Neural cell (in vitro differentiated cells): ENCODE measurements at regions not wholly inside any gene's neighbourhood (a gene's known extent, or its start where the extent isn't known, plus 50 kb on each side); places are given as distances from the start of the nearest gene placed in this dataset.

Source experiments
- H2AFZ ChIP-seq: fragments of 200-600, 300-800 bp; sonication (generic), shearing (Covaris generic); 2 replicates; pipeline ENCODE4 v1.6.0; 2014; ENCODE audit warnings: low read depth, mild to moderate bottlenecking, antibody characterized with exemption, low read length, moderate library complexity
- H3F3A ChIP-seq: fragments of 200-600 bp; shearing (Covaris generic); 2 replicates; pipeline ENCODE4 v1.6.1; 2016; ENCODE audit warnings: mild to moderate bottlenecking, moderate library complexity, mixed read lengths, antibody characterized with exemption, low read length; ENCODE audit not compliant: insufficient read depth, poor library complexity, severe bottlenecking
- H3K27ac ChIP-seq: fragments of 200-600, 300-800 bp; sonication (generic), shearing (Covaris generic); 2 replicates; pipeline ENCODE4 v1.5.1; 2014; ENCODE audit warnings: mild to moderate bottlenecking, low read length, moderate library complexity
- H3K27me3 ChIP-seq: fragments of 300-800, 200-600 bp; sonication (generic), shearing (Covaris generic); 2 replicates; pipeline ENCODE4 v1.6.0; 2014; ENCODE audit warnings: mild to moderate bottlenecking, low read depth, low read length, moderate library complexity; ENCODE audit not compliant: insufficient read depth
- H3K36me3 ChIP-seq: fragments of 300-800, 200-600 bp; sonication (generic), shearing (Covaris generic); 2 replicates; pipeline ENCODE4 v1.5.1; 2014; ENCODE audit warnings: mild to moderate bottlenecking, antibody characterized with exemption, low read length, moderate library complexity; ENCODE audit not compliant: insufficient read depth
- H3K4me2 ChIP-seq: fragments of 300-800, 200-600 bp; sonication (generic), shearing (Covaris generic); 2 replicates; pipeline ENCODE4 v1.6.0; 2014; ENCODE audit warnings: mild to moderate bottlenecking, low read length
- H3K4me3 ChIP-seq: fragments of 300-800, 200-600 bp; sonication (generic), shearing (Covaris generic); 2 replicates; pipeline ENCODE4 v1.5.1; 2014; ENCODE audit warnings: mild to moderate bottlenecking, low read length, moderate library complexity
- H3K79me2 ChIP-seq: fragments of 200-600 bp; shearing (Covaris generic); replicated peaks from 2 replicates; pipeline ENCODE4 v1.6.0; 2014; ENCODE audit warnings: mild to moderate bottlenecking, low read length, moderate library complexity; ENCODE audit not compliant: insufficient read depth
- H3K9ac ChIP-seq: fragments of 300-800, 200-600 bp; sonication (generic), shearing (Covaris generic); 2 replicates; pipeline ENCODE4 v1.6.1; 2016; ENCODE audit warnings: mild to moderate bottlenecking, low read length, mixed read lengths
- H3K9me2 ChIP-seq: fragments of 200-600 bp; shearing (Covaris generic); 2 replicates; pipeline ENCODE4 v1.6.1; 2016; ENCODE audit warnings: mild to moderate bottlenecking, low read length, mixed read lengths; ENCODE audit not compliant: insufficient read depth
- H3K9me3 ChIP-seq: fragments of 200-600, 300-800 bp; sonication (generic), shearing (Covaris generic); 2 replicates; pipeline ENCODE4 v1.6.1; 2016; ENCODE audit warnings: mild to moderate bottlenecking, mixed run types, low read length, moderate library complexity, mixed read lengths
- H4K20me1 ChIP-seq: fragments of 200-600 bp; shearing (Covaris generic); 2 replicates; pipeline ENCODE4 v1.6.1; 2016; ENCODE audit warnings: mild to moderate bottlenecking, mixed run types; ENCODE audit not compliant: insufficient read depth
- EP300 ChIP-seq: fragments of 450-650 bp; conservative IDR thresholded peaks from 2 replicates; pipeline ENCODE4 v1.6.1; 2014; ENCODE audit warnings: antibody characterized with exemption, mild to moderate bottlenecking, moderate library complexity; ENCODE audit not compliant: poor library complexity, severe bottlenecking
- EZH2 ChIP-seq: fragments of 200-600, 300-800 bp; shearing (Covaris generic), sonication (generic); IDR thresholded peaks from 2 replicates; pipeline ENCODE4 v1.6.1; 2014; ENCODE audit warnings: antibody characterized with exemption, low read length, borderline replicate concordance, mild to moderate bottlenecking; ENCODE audit not compliant: insufficient read depth, poor library complexity, severe bottlenecking
- MXI1 ChIP-seq: fragments of 450-650 bp; conservative IDR thresholded peaks from 2 replicates; pipeline ENCODE4 v1.6.1; 2014; ENCODE audit warnings: antibody characterized with exemption, mild to moderate bottlenecking; ENCODE audit not compliant: poor library complexity, severe bottlenecking
- POLR2AphosphoS5 ChIP-seq: IDR thresholded peaks from 2 replicates; pipeline ENCODE4 v1.6.1; 2012
- RAD21 ChIP-seq: fragments of 450-650 bp; conservative IDR thresholded peaks from 2 replicates; pipeline ENCODE4 v1.6.1; 2014; ENCODE audit warnings: antibody characterized with exemption, mild to moderate bottlenecking, moderate library complexity
- SMC3 ChIP-seq: fragments of 450-650 bp; conservative IDR thresholded peaks from 2 replicates; pipeline ENCODE4 v1.6.1; 2014; ENCODE audit warnings: antibody characterized with exemption, mild to moderate bottlenecking, moderate library complexity; ENCODE audit not compliant: poor library complexity
- TAF1 ChIP-seq: IDR thresholded peaks from 2 replicates; pipeline ENCODE4 v1.6.1; 2012; ENCODE audit warnings: low read depth
- TF ChIP-seq, protein P1 (sequence below): fragments of 450-650 bp; IDR thresholded peaks from 2 replicates; pipeline ENCODE4 v1.5.1; 2014; ENCODE audit warnings: antibody characterized with exemption, mild to moderate bottlenecking, moderate library complexity; ENCODE audit not compliant: poor library complexity, severe bottlenecking
- TF ChIP-seq, protein P2 (sequence below): IDR thresholded peaks from 2 replicates; pipeline ENCODE4 v1.6.1; 2012; ENCODE audit warnings: borderline replicate concordance

DNA sequence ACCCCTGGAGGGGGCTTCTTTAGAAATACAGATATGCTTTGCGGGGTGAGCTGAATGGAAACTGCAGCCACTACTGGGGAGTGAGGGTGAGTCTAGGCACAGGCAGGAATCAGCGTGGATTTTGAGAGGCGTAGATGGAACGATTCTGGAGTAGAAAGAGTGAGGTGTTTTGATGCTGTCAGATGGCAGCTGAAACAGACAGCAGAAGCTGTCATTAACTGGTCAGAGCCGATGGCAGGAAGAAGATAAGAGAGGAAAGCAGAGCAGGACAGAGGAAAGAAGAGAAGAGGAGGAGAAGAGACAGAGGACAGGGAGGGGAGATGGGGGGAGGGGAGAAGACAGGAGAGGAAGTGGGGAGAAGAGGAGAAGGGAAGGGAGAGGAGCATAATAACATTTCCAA lies 138.5 kb downstream of the LRIG2 start:
- Histone ChIP-seq H3K27me3 (no peaks in the 10 kb centered on the region), H3K36me3 (no peaks in the 10 kb centered on the region), H3K9me2 (no peaks in the 10 kb centered on the region), H3K9me3 (peaks cover 4% of the 10 kb centered on the region), H2AFZ (no peak overlapping the region), H3K4me3 (no peak overlapping the region), H4K20me1 (no peaks in the 10 kb centered on the region), H3K9ac (no peak overlapping the region), H3K27ac (no peak overlapping the region), H3F3A (no peaks in the 10 kb centered on the region), H3K4me2 (no peak overlapping the region), H3K79me2 (no peaks in the 10 kb centered on the region)
- TF ChIP-seq, protein P1, sequence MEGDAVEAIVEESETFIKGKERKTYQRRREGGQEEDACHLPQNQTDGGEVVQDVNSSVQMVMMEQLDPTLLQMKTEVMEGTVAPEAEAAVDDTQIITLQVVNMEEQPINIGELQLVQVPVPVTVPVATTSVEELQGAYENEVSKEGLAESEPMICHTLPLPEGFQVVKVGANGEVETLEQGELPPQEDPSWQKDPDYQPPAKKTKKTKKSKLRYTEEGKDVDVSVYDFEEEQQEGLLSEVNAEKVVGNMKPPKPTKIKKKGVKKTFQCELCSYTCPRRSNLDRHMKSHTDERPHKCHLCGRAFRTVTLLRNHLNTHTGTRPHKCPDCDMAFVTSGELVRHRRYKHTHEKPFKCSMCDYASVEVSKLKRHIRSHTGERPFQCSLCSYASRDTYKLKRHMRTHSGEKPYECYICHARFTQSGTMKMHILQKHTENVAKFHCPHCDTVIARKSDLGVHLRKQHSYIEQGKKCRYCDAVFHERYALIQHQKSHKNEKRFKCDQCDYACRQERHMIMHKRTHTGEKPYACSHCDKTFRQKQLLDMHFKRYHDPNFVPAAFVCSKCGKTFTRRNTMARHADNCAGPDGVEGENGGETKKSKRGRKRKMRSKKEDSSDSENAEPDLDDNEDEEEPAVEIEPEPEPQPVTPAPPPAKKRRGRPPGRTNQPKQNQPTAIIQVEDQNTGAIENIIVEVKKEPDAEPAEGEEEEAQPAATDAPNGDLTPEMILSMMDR: no peak
- TF ChIP-seq RAD21: no peak
- TF ChIP-seq EP300: no peak
- TF ChIP-seq POLR2AphosphoS5: no peak
- no peak for TF ChIP-seq EZH2
- no peak for TF ChIP-seq SMC3
- TF ChIP-seq, protein P2, sequence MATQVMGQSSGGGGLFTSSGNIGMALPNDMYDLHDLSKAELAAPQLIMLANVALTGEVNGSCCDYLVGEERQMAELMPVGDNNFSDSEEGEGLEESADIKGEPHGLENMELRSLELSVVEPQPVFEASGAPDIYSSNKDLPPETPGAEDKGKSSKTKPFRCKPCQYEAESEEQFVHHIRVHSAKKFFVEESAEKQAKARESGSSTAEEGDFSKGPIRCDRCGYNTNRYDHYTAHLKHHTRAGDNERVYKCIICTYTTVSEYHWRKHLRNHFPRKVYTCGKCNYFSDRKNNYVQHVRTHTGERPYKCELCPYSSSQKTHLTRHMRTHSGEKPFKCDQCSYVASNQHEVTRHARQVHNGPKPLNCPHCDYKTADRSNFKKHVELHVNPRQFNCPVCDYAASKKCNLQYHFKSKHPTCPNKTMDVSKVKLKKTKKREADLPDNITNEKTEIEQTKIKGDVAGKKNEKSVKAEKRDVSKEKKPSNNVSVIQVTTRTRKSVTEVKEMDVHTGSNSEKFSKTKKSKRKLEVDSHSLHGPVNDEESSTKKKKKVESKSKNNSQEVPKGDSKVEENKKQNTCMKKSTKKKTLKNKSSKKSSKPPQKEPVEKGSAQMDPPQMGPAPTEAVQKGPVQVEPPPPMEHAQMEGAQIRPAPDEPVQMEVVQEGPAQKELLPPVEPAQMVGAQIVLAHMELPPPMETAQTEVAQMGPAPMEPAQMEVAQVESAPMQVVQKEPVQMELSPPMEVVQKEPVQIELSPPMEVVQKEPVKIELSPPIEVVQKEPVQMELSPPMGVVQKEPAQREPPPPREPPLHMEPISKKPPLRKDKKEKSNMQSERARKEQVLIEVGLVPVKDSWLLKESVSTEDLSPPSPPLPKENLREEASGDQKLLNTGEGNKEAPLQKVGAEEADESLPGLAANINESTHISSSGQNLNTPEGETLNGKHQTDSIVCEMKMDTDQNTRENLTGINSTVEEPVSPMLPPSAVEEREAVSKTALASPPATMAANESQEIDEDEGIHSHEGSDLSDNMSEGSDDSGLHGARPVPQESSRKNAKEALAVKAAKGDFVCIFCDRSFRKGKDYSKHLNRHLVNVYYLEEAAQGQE: no peak
- no peak for TF ChIP-seq MXI1
- no peak for TF ChIP-seq TAF1

DNA sequence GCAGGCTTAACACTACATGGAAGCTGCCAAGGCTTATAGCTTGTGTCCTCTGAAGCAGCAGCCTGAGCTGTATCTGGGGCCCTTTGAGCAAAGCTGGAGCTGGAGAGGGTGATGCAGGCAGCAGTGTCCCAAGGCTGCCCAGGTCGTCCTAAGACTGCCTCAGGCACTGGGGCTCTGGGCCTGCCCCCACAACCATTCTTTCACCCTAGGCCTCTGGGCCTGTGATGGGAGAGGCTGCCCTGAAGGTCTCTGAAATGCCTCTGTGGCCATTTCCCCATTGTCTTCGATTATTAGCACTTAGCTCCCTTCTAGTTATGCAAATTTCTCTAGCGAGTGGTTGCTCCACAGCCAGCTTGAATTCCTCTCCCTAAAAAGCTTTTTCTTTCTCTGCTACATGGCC lies 142.0 kb downstream of the LRIG2 start:
- Histone ChIP-seq H3K4me2 (no peak overlapping the region), H3K9me3 (peaks cover 4% of the 10 kb centered on the region), H4K20me1 (no peaks in the 10 kb centered on the region), H3K36me3 (no peaks in the 10 kb centered on the region), H3K9me2 (no peaks in the 10 kb centered on the region), H3K9ac (no peak overlapping the region), H3K27ac (no peak overlapping the region), H3F3A (no peaks in the 10 kb centered on the region), H3K79me2 (no peaks in the 10 kb centered on the region), H3K4me3 (no peak overlapping the region), H3K27me3 (no peaks in the 10 kb centered on the region), H2AFZ (no peak overlapping the region)
- TF ChIP-seq EP300: no peak
- TF ChIP-seq, protein P1: no peak
- no peak for TF ChIP-seq POLR2AphosphoS5
- TF ChIP-seq MXI1: no peak
- TF ChIP-seq RAD21: no peak
- no peak for TF ChIP-seq SMC3
- no peak for TF ChIP-seq EZH2
- TF ChIP-seq, protein P2: no peak
- no peak for TF ChIP-seq TAF1
